Endothelial cell (in vitro differentiated cells): ENCODE measurements at regions not wholly inside any gene's neighbourhood (a gene's known extent, or its start where the extent isn't known, plus 50 kb on each side); places are given as distances from the start of the nearest gene placed in this dataset.

Experiments
- DNase-seq: peaks from one replicate; pipeline ENCODE4 v3.0.0; 2021; ENCODE audit warnings: low spot score
- H3K27ac Mint-ChIP-seq: one replicate; pipeline ENCODE4 v1.8.0; 2021; ENCODE audit warnings: mixed read lengths, inconsistent platforms; ENCODE audit not compliant: unreplicated experiment
- H3K27me3 Mint-ChIP-seq: one replicate; pipeline ENCODE4 v1.8.0; 2021; ENCODE audit warnings: mild to moderate bottlenecking, moderate library complexity, mixed read lengths, inconsistent platforms; ENCODE audit not compliant: unreplicated experiment
- H3K36me3 Mint-ChIP-seq: one replicate; pipeline ENCODE4 v1.8.0; 2021; ENCODE audit warnings: mild to moderate bottlenecking, low read depth, mixed read lengths, inconsistent platforms; ENCODE audit not compliant: unreplicated experiment
- H3K4me1 Mint-ChIP-seq: one replicate; pipeline ENCODE4 v1.8.0; 2021; ENCODE audit warnings: mild to moderate bottlenecking, mixed read lengths, inconsistent platforms; ENCODE audit not compliant: unreplicated experiment
- H3K4me3 Mint-ChIP-seq: one replicate; pipeline ENCODE4 v1.8.0; 2021; ENCODE audit warnings: mild to moderate bottlenecking, mixed read lengths, inconsistent platforms; ENCODE audit not compliant: unreplicated experiment
- H3K9me3 Mint-ChIP-seq: one replicate; pipeline ENCODE4 v1.8.0; 2021; ENCODE audit warnings: mixed read lengths, inconsistent platforms; ENCODE audit not compliant: unreplicated experiment
- CTCF ChIP-seq: fragments of 200-600 bp; sonication (generic); IDR thresholded peaks from one replicate; pipeline ENCODE4 v1.5.0; 2021; ENCODE audit warnings: antibody characterized with exemption; ENCODE audit not compliant: unreplicated experiment

- no peak for DNase-seq
- no peaks in the 10 kb centered on the region for H3K9me3 Mint-ChIP-seq
- H3K27ac Mint-ChIP-seq = no peak overlapping the region
- H3K4me1 Mint-ChIP-seq = peaks cover 20% of the 10 kb centered on the region
- TF ChIP-seq CTCF = no peak
- H3K27me3 Mint-ChIP-seq = peaks cover 34% of the 10 kb centered on the region
- H3K4me3 Mint-ChIP-seq = peak overlapping the region; percentile 59
- H3K36me3 Mint-ChIP-seq = peaks cover 6% of the 10 kb centered on the region
Measured at GRCh38 chr11:43575913-43576310, 104.6 kb upstream of the HSD17B12 start.

- no peak for TF ChIP-seq CTCF
- Mint-ChIP-seq H3K9me3 (no peaks in the 10 kb centered on the region), H3K4me1 (peaks cover 20% of the 10 kb centered on the region), H3K4me3 (peak overlapping the region; percentile 59), H3K36me3 (peaks cover 6% of the 10 kb centered on the region), H3K27ac (no peak overlapping the region), H3K27me3 (peaks cover 34% of the 10 kb centered on the region)
- no peak for DNase-seq
Measured at GRCh38 chr11:43576320-43576802, 104.2 kb upstream of the HSD17B12 start.

GRCh38 chr11:43576803-43577521 lies 103.6 kb upstream of the HSD17B12 start:
- TF ChIP-seq CTCF = peak; percentile 44
- Mint-ChIP-seq H3K4me1 (peaks cover 24% of the 10 kb centered on the region), H3K4me3 (no peak overlapping the region), H3K27ac (no peak overlapping the region), H3K27me3 (peaks cover 39% of the 10 kb centered on the region), H3K9me3 (no peaks in the 10 kb centered on the region), H3K36me3 (peaks cover 6% of the 10 kb centered on the region)
- peak; percentile 75 for DNase-seq

- no peak for DNase-seq
- H3K27me3 Mint-ChIP-seq = peaks cover 41% of the 10 kb centered on the region
- H3K36me3 Mint-ChIP-seq = peaks cover 6% of the 10 kb centered on the region
- peak overlapping the region; percentile 12 for H3K4me3 Mint-ChIP-seq
- no peak for TF ChIP-seq CTCF
- H3K4me1 Mint-ChIP-seq = peaks cover 24% of the 10 kb centered on the region
- H3K9me3 Mint-ChIP-seq = no peaks in the 10 kb centered on the region
- no peak overlapping the region for H3K27ac Mint-ChIP-seq
Measured at GRCh38 chr11:43577566-43578264, 102.8 kb upstream of the HSD17B12 start.
